Rectal smooth muscle tissue (tissue), 1 donor: ENCODE measurements at regions not wholly inside any gene's neighbourhood (a gene's known extent, or its start where the extent isn't known, plus 50 kb on each side); places are given as distances from the start of the nearest gene placed in this dataset.

Experiments
- H3K27ac ChIP-seq: one replicate; pipeline ENCODE4 v1.7.0; 2013; ENCODE audit warnings: low read depth, low read length, inconsistent platforms
- H3K27me3 ChIP-seq: one replicate; pipeline ENCODE4 v1.7.0; 2013; ENCODE audit warnings: low read length; ENCODE audit not compliant: control insufficient read depth, insufficient read depth
- H3K36me3 ChIP-seq: one replicate; pipeline ENCODE4 v1.7.0; 2013; ENCODE audit warnings: low read length; ENCODE audit not compliant: control insufficient read depth, insufficient read depth
- H3K4me1 ChIP-seq: one replicate; pipeline ENCODE4 v1.7.0; 2013; ENCODE audit warnings: low read length; ENCODE audit not compliant: control insufficient read depth, insufficient read depth
- H3K4me3 ChIP-seq: one replicate; pipeline ENCODE4 v1.7.0; 2013; ENCODE audit warnings: low read length
- H3K9ac ChIP-seq: one replicate; pipeline ENCODE4 v1.7.0; 2013; ENCODE audit warnings: low read length

- Histone ChIP-seq H3K9ac (no peak overlapping the region), H3K27ac (no peak overlapping the region), H3K4me3 (no peak overlapping the region), H3K36me3 (no peaks in the 10 kb centered on the region), H3K27me3 (no peaks in the 10 kb centered on the region), H3K4me1 (no peaks in the 10 kb centered on the region)
These were observed 155.4 kb upstream of the VRK2 start for GRCh38 chr2:57891086-57891712.

- Histone ChIP-seq H3K27ac (no peak overlapping the region), H3K4me3 (no peak overlapping the region), H3K36me3 (no peaks in the 10 kb centered on the region), H3K27me3 (no peaks in the 10 kb centered on the region), H3K9ac (no peak overlapping the region), H3K4me1 (no peaks in the 10 kb centered on the region)
These were observed 153.7 kb upstream of the VRK2 start for GRCh38 chr2:57892920-57893319.

- no peak overlapping the region for H3K4me3 ChIP-seq
- no peak overlapping the region for H3K9ac ChIP-seq
These were observed 153.3 kb upstream of the VRK2 start for GRCh38 chr2:57893347-57893746.

GRCh38 chr2:57893786-57894185, 152.8 kb upstream of the VRK2 start:
- no peaks in the 10 kb centered on the region for H3K27me3 ChIP-seq
- no peak overlapping the region for H3K9ac ChIP-seq
- H3K4me1 ChIP-seq = no peaks in the 10 kb centered on the region
- no peaks in the 10 kb centered on the region for H3K36me3 ChIP-seq
- H3K4me3 ChIP-seq = no peak overlapping the region
- H3K27ac ChIP-seq = no peak overlapping the region

More at GRCh38 chr2:57893347-57893746, 153.3 kb upstream of the VRK2 start:
- no peaks in the 10 kb centered on the region for H3K27me3 ChIP-seq
- H3K27ac ChIP-seq = no peak overlapping the region
- H3K36me3 ChIP-seq = no peaks in the 10 kb centered on the region
- no peaks in the 10 kb centered on the region for H3K4me1 ChIP-seq

- Histone ChIP-seq H3K27me3 (no peaks in the 10 kb centered on the region), H3K36me3 (no peaks in the 10 kb centered on the region), H3K4me3 (no peak overlapping the region), H3K9ac (no peak overlapping the region), H3K27ac (no peak overlapping the region), H3K4me1 (no peaks in the 10 kb centered on the region)
These were observed 152.2 kb upstream of the VRK2 start for GRCh38 chr2:57894381-57894780.

GRCh38 chr2:57897920-57898319, 148.7 kb upstream of the VRK2 start:
- no peak overlapping the region for H3K27ac ChIP-seq
- H3K4me3 ChIP-seq = no peak overlapping the region
- no peaks in the 10 kb centered on the region for H3K27me3 ChIP-seq
- H3K4me1 ChIP-seq = no peaks in the 10 kb centered on the region
- H3K9ac ChIP-seq = no peak overlapping the region
- no peaks in the 10 kb centered on the region for H3K36me3 ChIP-seq

- no peaks in the 10 kb centered on the region for H3K36me3 ChIP-seq
- no peak overlapping the region for H3K4me3 ChIP-seq
- no peak overlapping the region for H3K27ac ChIP-seq
- no peak overlapping the region for H3K9ac ChIP-seq
- H3K4me1 ChIP-seq = no peaks in the 10 kb centered on the region
- H3K27me3 ChIP-seq = no peaks in the 10 kb centered on the region
These were observed 146.7 kb upstream of the VRK2 start for GRCh38 chr2:57899898-57900297.

- Histone ChIP-seq H3K4me3 (no peak overlapping the region), H3K27me3 (no peaks in the 10 kb centered on the region), H3K36me3 (no peaks in the 10 kb centered on the region), H3K27ac (no peak overlapping the region), H3K9ac (no peak overlapping the region), H3K4me1 (no peaks in the 10 kb centered on the region)
These were observed 144.0 kb upstream of the VRK2 start for GRCh38 chr2:57902578-57902977.

- Histone ChIP-seq H3K27me3 (no peaks in the 10 kb centered on the region), H3K27ac (no peak overlapping the region), H3K4me1 (no peaks in the 10 kb centered on the region), H3K9ac (no peak overlapping the region), H3K4me3 (no peak overlapping the region), H3K36me3 (no peaks in the 10 kb centered on the region)
These were observed 140.4 kb upstream of the VRK2 start for GRCh38 chr2:57906152-57906732.

GRCh38 chr2:57907411-57907810, 139.2 kb upstream of the VRK2 start:
- no peaks in the 10 kb centered on the region for H3K27me3 ChIP-seq
- no peak overlapping the region for H3K9ac ChIP-seq
- H3K4me1 ChIP-seq = no peaks in the 10 kb centered on the region
- no peaks in the 10 kb centered on the region for H3K36me3 ChIP-seq
- no peak overlapping the region for H3K27ac ChIP-seq
- H3K4me3 ChIP-seq = no peak overlapping the region

GRCh38 chr2:57908736-57909161, 137.9 kb upstream of the VRK2 start:
- Histone ChIP-seq H3K27ac (no peak overlapping the region), H3K4me1 (no peaks in the 10 kb centered on the region), H3K27me3 (no peaks in the 10 kb centered on the region), H3K36me3 (no peaks in the 10 kb centered on the region), H3K4me3 (no peak overlapping the region), H3K9ac (no peak overlapping the region)

- Histone ChIP-seq H3K4me1 (no peaks in the 10 kb centered on the region), H3K27me3 (no peaks in the 10 kb centered on the region), H3K27ac (no peak overlapping the region), H3K9ac (no peak overlapping the region), H3K4me3 (no peak overlapping the region), H3K36me3 (no peaks in the 10 kb centered on the region)
These were observed 128.5 kb upstream of the VRK2 start for GRCh38 chr2:57918126-57918525.

GRCh38 chr2:57920342-57920939, 126.2 kb upstream of the VRK2 start:
- Histone ChIP-seq H3K4me3 (no peak overlapping the region), H3K4me1 (no peaks in the 10 kb centered on the region), H3K27ac (no peak overlapping the region), H3K36me3 (no peaks in the 10 kb centered on the region), H3K27me3 (no peaks in the 10 kb centered on the region), H3K9ac (no peak overlapping the region)
